ENCODE measurements at regions not wholly inside any gene's neighbourhood (a gene's known extent, or its start where the extent isn't known, plus 50 kb on each side); places are given as distances from the start of the nearest gene placed in this dataset.

DNA sequence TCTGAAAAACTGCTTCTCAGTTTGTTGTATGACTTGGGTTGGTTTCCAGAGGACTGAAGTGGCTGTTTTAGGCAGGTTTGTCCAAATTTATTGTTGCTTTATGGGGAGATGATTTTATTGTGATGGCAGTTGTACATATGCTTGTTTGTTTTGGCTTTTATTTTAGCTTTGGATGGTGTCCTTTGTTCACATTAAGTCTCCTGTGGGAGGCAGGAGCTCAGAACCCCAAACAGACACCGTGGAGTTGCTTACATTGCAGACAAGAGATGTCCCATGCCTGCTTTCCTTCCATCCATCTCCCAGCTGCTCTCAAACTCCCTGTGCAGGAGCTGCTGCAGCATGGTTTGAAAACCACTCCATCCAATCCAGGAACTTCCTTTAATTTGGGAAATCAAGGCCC, 414.7 kb downstream of the LPIN1 start:
- ATAC-seq: no peak
- Histone ChIP-seq H3K27me3 (no peaks in the 10 kb centered on the region), H3K4me1 (no peaks in the 10 kb centered on the region), H3K27ac (no peak overlapping the region), H3K9me3 (no peaks in the 10 kb centered on the region), H3K36me3 (no peaks in the 10 kb centered on the region), H3K4me3 (no peak overlapping the region)
- no peak for DNase-seq
- TF ChIP-seq, protein P1, sequence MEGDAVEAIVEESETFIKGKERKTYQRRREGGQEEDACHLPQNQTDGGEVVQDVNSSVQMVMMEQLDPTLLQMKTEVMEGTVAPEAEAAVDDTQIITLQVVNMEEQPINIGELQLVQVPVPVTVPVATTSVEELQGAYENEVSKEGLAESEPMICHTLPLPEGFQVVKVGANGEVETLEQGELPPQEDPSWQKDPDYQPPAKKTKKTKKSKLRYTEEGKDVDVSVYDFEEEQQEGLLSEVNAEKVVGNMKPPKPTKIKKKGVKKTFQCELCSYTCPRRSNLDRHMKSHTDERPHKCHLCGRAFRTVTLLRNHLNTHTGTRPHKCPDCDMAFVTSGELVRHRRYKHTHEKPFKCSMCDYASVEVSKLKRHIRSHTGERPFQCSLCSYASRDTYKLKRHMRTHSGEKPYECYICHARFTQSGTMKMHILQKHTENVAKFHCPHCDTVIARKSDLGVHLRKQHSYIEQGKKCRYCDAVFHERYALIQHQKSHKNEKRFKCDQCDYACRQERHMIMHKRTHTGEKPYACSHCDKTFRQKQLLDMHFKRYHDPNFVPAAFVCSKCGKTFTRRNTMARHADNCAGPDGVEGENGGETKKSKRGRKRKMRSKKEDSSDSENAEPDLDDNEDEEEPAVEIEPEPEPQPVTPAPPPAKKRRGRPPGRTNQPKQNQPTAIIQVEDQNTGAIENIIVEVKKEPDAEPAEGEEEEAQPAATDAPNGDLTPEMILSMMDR (IDR thresholded peaks at IDR 0.05): no peak
- no peak for TF ChIP-seq POLR2A (IDR thresholded peaks at IDR 0.05)
- intact Hi-C loops (cut with DNase I): no loop called here
- 44% methylated on average over 1 of the region's 1 CpG for WGBS (ENCODE audit: insufficient coverage, low coverage, low lambda C conversion rate, missing lambda C conversion rate)

DNA sequence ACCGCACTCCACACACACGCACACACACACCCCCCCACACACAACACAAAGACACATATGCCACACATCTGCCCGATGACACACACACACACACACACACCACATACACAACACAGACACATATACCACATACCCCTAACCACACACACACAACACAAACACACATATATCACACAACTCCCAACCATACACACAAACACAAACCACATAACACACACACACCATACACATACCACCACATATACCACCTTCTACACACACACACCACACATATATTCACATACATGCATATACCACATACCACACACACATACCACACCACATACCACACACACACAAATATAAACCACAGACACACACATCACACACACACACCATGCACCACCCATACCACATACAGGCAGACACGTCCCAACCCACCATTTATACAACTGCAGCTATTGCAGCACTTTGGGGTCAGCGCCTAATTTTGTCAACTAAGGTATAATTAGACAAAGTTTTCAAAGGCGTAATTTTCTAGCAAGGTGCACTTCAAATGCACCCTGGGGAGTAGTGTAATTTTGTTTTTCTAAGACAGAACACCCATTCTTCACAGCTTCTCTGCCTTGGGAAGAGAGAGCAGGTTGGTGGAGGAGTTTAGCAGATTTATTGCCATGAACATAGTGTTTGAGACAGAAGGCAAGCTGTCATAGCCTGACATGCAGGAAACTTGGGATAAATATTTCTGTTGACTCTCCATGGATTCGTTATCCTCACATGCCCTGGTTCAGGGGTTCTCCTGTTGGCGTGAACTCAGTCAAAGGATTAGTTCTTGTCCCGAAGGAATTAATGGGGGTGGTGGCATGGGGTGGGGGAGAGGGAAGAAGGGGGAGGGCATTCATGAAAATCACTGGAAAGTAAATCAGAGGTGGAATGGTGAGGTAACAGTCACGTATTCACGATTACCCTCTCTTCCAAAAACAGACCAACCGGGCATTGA, 416.1 kb downstream of the LPIN1 start:
- intact Hi-C loops (cut with DNase I): no loop called here
- 85% methylated on average over 11 of the region's 12 CpGs for WGBS (ENCODE audit: insufficient coverage, low coverage, low lambda C conversion rate, missing lambda C conversion rate)
- Histone ChIP-seq H3K36me3 (no peaks in the 10 kb centered on the region), H3K4me3 (no peak overlapping the region), H3K27me3 (no peaks in the 10 kb centered on the region), H3K9me3 (no peaks in the 10 kb centered on the region), H3K4me1 (no peaks in the 10 kb centered on the region), H3K27ac (no peak overlapping the region)
- DNase-seq: no peak
- no peak for ATAC-seq
- no peak for TF ChIP-seq POLR2A (IDR thresholded peaks at IDR 0.05)
- TF ChIP-seq, protein P1 (IDR thresholded peaks at IDR 0.05): no peak

DNA sequence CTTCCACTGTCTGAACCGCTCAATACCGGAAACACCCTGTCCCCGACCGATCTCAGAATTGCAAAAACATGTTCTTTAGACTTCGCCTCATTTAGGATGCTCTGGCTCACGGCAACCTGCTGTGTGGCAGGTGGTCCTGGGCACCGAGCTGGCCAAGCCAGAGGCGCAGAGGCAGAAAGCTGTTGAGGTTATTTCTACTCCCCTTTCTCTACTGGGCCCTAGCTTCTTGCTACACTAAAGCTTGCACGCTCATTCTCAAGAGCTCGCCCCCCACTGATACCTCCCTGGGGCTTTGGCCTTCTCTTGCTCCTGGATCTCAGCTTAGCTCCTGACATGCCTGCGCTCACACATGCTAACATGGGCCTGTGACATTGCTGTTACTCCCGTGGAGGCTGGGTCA, 417.4 kb downstream of the LPIN1 start:
- Histone ChIP-seq H3K9me3 (no peaks in the 10 kb centered on the region), H3K36me3 (no peaks in the 10 kb centered on the region), H3K4me1 (no peaks in the 10 kb centered on the region), H3K4me3 (no peak overlapping the region), H3K27ac (no peak overlapping the region), H3K27me3 (no peaks in the 10 kb centered on the region)
- DNase-seq: no peak
- WGBS (ENCODE audit: insufficient coverage, low coverage, low lambda C conversion rate, missing lambda C conversion rate): 89% methylated on average over 9 of the region's 12 CpGs
- TF ChIP-seq, protein P1 (IDR thresholded peaks at IDR 0.05): no peak
- TF ChIP-seq POLR2A (IDR thresholded peaks at IDR 0.05): no peak
- no peak for ATAC-seq
- intact Hi-C loops (cut with DNase I): no loop called here

GRCh38 chr2:12164689-12165088, 418.3 kb downstream of the LPIN1 start:
- WGBS (ENCODE audit: insufficient coverage, low coverage, low lambda C conversion rate, missing lambda C conversion rate): 57% methylated on average over 4 of the region's 5 CpGs
- DNase-seq: no peak
- no peak overlapping the region for H3K27ac ChIP-seq
- H3K4me3 ChIP-seq: no peak overlapping the region
- H3K36me3 ChIP-seq: no peaks in the 10 kb centered on the region
- H3K9me3 ChIP-seq: no peaks in the 10 kb centered on the region
- no peak for ATAC-seq
- no peaks in the 10 kb centered on the region for H3K4me1 ChIP-seq
- no peak for TF ChIP-seq POLR2A (IDR thresholded peaks at IDR 0.05)
- TF ChIP-seq, protein P1 (IDR thresholded peaks at IDR 0.05): no peak
- intact Hi-C loops (cut with DNase I): no loop called here
- no peaks in the 10 kb centered on the region for H3K27me3 ChIP-seq

All from right lobe of liver (tissue), 6 donors.